Neural progenitor cell (in vitro differentiated cells): ENCODE measurements at regions not wholly inside any gene's neighbourhood (a gene's known extent, or its start where the extent isn't known, plus 50 kb on each side); places are given as distances from the start of the nearest gene placed in this dataset.

Experiments
- EZH2 ChIP-seq: fragments of 200-600 bp; sonication (generic); IDR thresholded peaks from 2 replicates; pipeline ENCODE4 v1.6.1; 2017; ENCODE audit warnings: antibody characterized with exemption, mild to moderate bottlenecking, moderate library complexity
- EZH2phosphoT487 ChIP-seq: fragments of 200-600 bp; sonication (generic); IDR thresholded peaks from 2 replicates; pipeline ENCODE4 v1.6.1; 2017; ENCODE audit warnings: antibody characterized with exemption
- TF ChIP-seq, protein P1 (sequence below): fragments of 200-600 bp; sonication (generic); IDR thresholded peaks from 2 replicates; pipeline ENCODE4 v1.5.1; 2017; ENCODE audit warnings: antibody characterized with exemption, mild to moderate bottlenecking

DNA sequence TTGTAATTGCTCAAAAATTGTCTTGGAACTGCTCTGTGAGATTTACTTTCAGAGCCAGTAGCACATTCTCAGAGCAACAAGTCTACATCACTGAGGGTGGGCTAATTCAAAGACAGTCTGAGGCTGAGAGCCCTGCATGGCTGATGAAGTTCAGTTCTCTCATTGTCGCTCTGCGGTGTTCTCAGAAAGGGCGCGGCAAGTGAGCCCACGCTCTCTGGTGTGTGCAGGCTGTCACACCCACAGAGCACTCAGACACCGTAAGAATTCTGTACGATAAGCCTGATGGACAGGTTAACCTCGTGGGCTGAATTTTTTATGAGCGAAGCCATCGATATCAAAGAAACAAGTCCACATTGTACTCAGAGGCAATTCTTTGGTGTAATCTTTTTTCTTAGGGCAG, 557.8 kb downstream of the HACE1 start:
- TF ChIP-seq, protein P1, sequence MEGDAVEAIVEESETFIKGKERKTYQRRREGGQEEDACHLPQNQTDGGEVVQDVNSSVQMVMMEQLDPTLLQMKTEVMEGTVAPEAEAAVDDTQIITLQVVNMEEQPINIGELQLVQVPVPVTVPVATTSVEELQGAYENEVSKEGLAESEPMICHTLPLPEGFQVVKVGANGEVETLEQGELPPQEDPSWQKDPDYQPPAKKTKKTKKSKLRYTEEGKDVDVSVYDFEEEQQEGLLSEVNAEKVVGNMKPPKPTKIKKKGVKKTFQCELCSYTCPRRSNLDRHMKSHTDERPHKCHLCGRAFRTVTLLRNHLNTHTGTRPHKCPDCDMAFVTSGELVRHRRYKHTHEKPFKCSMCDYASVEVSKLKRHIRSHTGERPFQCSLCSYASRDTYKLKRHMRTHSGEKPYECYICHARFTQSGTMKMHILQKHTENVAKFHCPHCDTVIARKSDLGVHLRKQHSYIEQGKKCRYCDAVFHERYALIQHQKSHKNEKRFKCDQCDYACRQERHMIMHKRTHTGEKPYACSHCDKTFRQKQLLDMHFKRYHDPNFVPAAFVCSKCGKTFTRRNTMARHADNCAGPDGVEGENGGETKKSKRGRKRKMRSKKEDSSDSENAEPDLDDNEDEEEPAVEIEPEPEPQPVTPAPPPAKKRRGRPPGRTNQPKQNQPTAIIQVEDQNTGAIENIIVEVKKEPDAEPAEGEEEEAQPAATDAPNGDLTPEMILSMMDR: no peak
- TF ChIP-seq EZH2 (no peak), EZH2phosphoT487 (no peak)
